ENCODE measurements at regions not wholly inside any gene's neighbourhood (a gene's known extent, or its start where the extent isn't known, plus 50 kb on each side); places are given as distances from the start of the nearest gene placed in this dataset.

- Histone ChIP-seq H3K27ac (ENCODE audit: low read depth in 2 of 2, low read length in 1 of 2) (no peak overlapping the region), H3K9me3 (no peaks in the 10 kb centered on the region), H4K20me1 (ENCODE audit: insufficient read depth) (no peaks in the 10 kb centered on the region), H3K27me3 (ENCODE audit: insufficient read depth) (no peaks in the 10 kb centered on the region), H3K36me3 (replicated peaks in 1 of 2; ENCODE audit: control insufficient read depth in 1 of 2, insufficient read depth in 2 of 2, low read length in 1 of 2) (no peaks in the 10 kb centered on the region), H3K9ac (no peak overlapping the region), H2AFZ (ENCODE audit: low read depth) (no peak overlapping the region), H3K4me3 (ENCODE audit: low read depth in 2 of 2, low read length in 1 of 2) (no peak overlapping the region), H3K9me2 (no peaks in the 10 kb centered on the region), H3K79me2 (ENCODE audit: insufficient read depth) (no peaks in the 10 kb centered on the region), H3K4me2 (no peak overlapping the region), H3F3A (replicated peaks; ENCODE audit: insufficient read depth) (no peaks in the 10 kb centered on the region), H3K4me1 (ENCODE audit: control insufficient read depth in 1 of 2, insufficient read depth in 2 of 2, low read depth in 1 of 2, low read length in 1 of 2) (no peaks in the 10 kb centered on the region)
- ChIA-PET CTCF (interaction anchor here (1.5 kb wide), 1 partner anchor 22 kb away, joined by 3 read pairs; no protein-coding TSS in a partner anchor), POLR2A (interaction anchor here (0.5 kb wide), 1 partner anchor 1320 kb away, joined by 3 read pairs; no protein-coding TSS in a partner anchor)
- TF ChIP-seq FOSL2 (IDR thresholded peaks at IDR 0.05; ENCODE audit: borderline replicate concordance, low read depth) = no peak
- TF ChIP-seq ZBTB33 (IDR thresholded peaks at IDR 0.05; ENCODE audit: borderline replicate concordance, low read depth) = no peak
- no peak for TF ChIP-seq CHD2 (IDR thresholded peaks at IDR 0.05; ENCODE audit: low read length, partially characterized antibody)
- TF ChIP-seq FOXM1 (IDR thresholded peaks at IDR 0.05; ENCODE audit: low read depth) = no peak
- TF ChIP-seq NFIC (IDR thresholded peaks at IDR 0.05; ENCODE audit: borderline replicate concordance) = no peak
- 9% methylated on average over 3 of the region's 3 CpGs for WGBS (ENCODE audit: low lambda C conversion rate)
- DNase-seq = no peak
Measured at GRCh38 chrX:33277046-33277445, 65.7 kb upstream of the DMD start.

GRCh38 chrX:33273535-33273934, 62.2 kb upstream of the DMD start:
- TF ChIP-seq FOSL2 (IDR thresholded peaks at IDR 0.05; ENCODE audit: borderline replicate concordance, low read depth) (no peak), RXRA (IDR thresholded peaks at IDR 0.05; ENCODE audit: borderline replicate concordance, low read depth) (no peak), USF2 (IDR thresholded peaks at IDR 0.05; ENCODE audit: borderline replicate concordance, low read depth, low read length) (no peak), RFX5 (IDR thresholded peaks at IDR 0.05; ENCODE audit: low read length) (no peak), NFIC (IDR thresholded peaks at IDR 0.05; ENCODE audit: borderline replicate concordance) (no peak), MAX (IDR thresholded peaks at IDR 0.05; ENCODE audit: low read depth) (no peak), NRF1 (IDR thresholded peaks at IDR 0.05; ENCODE audit: low read depth, low read length) (no peak), TCF12 (IDR thresholded peaks at IDR 0.05) (no peak), POLR2AphosphoS5 (IDR thresholded peaks at IDR 0.05; ENCODE audit: low read depth, low read length) (no peak), TEAD4 (IDR thresholded peaks at IDR 0.05; ENCODE audit: borderline replicate concordance, insufficient read depth) (no peak), ZBTB33 (IDR thresholded peaks at IDR 0.05; ENCODE audit: borderline replicate concordance, low read depth) (no peak)
- TF ChIP-seq, protein P1, sequence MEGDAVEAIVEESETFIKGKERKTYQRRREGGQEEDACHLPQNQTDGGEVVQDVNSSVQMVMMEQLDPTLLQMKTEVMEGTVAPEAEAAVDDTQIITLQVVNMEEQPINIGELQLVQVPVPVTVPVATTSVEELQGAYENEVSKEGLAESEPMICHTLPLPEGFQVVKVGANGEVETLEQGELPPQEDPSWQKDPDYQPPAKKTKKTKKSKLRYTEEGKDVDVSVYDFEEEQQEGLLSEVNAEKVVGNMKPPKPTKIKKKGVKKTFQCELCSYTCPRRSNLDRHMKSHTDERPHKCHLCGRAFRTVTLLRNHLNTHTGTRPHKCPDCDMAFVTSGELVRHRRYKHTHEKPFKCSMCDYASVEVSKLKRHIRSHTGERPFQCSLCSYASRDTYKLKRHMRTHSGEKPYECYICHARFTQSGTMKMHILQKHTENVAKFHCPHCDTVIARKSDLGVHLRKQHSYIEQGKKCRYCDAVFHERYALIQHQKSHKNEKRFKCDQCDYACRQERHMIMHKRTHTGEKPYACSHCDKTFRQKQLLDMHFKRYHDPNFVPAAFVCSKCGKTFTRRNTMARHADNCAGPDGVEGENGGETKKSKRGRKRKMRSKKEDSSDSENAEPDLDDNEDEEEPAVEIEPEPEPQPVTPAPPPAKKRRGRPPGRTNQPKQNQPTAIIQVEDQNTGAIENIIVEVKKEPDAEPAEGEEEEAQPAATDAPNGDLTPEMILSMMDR (IDR thresholded peaks at IDR 0.05) = no peak
- Histone ChIP-seq H3K4me3 (ENCODE audit: low read depth in 2 of 2, low read length in 1 of 2) (no peak overlapping the region), H3F3A (replicated peaks; ENCODE audit: insufficient read depth) (no peaks in the 10 kb centered on the region), H3K4me1 (ENCODE audit: control insufficient read depth in 1 of 2, insufficient read depth in 2 of 2, low read depth in 1 of 2, low read length in 1 of 2) (no peaks in the 10 kb centered on the region), H3K36me3 (replicated peaks in 1 of 2; ENCODE audit: control insufficient read depth in 1 of 2, insufficient read depth in 2 of 2, low read length in 1 of 2) (no peaks in the 10 kb centered on the region), H2AFZ (ENCODE audit: low read depth) (no peak overlapping the region), H3K27ac (ENCODE audit: low read depth in 2 of 2, low read length in 1 of 2) (no peak overlapping the region), H3K9ac (no peak overlapping the region), H3K9me2 (no peaks in the 10 kb centered on the region), H3K79me2 (ENCODE audit: insufficient read depth) (no peaks in the 10 kb centered on the region), H3K9me3 (no peaks in the 10 kb centered on the region), H4K20me1 (ENCODE audit: insufficient read depth) (no peaks in the 10 kb centered on the region), H3K4me2 (no peak overlapping the region), H3K27me3 (ENCODE audit: insufficient read depth) (no peaks in the 10 kb centered on the region)
- POLR2A ChIA-PET = no interaction called here
- 6% methylated on average over 1 of the region's 1 CpG for WGBS (ENCODE audit: low lambda C conversion rate)
- CTCF ChIA-PET = no interaction called here
- no peak for DNase-seq

Data from SK-N-SH (cell line).